ENCODE measurements at regions not wholly inside any gene's neighbourhood (a gene's known extent, or its start where the extent isn't known, plus 50 kb on each side); places are given as distances from the start of the nearest gene placed in this dataset.
A peak's percentile ranks its signal among the peaks of the same experiment; 100 is the strongest.

DNA sequence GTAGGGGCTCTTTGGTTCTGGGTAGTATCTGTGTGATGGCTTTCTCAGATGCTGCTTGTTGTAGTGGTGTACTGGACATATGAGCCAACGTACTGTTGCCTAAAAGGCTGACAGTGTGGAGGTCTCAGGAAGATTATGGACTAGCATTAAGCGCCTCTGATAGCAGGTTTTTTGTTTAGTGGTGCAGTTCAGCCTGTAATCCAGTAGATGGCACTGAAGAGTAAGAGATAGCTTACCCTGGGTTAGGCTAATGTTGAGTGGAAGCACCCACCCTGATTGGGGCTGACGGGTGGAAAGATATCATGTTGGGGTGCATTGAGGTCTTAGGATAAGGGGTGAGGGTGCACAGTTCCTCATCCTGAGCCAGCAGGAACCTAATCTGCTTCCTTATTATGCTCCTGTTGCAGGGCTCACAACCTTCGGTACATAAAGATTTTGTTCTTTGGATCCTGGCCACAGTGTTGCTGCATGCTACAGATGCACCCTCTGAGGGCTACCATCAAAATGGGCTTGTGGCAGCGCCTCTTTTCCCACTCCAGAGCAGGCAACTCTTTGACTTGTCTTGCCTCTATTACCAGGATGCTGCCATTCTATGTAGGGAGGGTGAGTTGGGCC lies 79.6 kb downstream of the MSTN start:
- Histone ChIP-seq H3K4ac (replicated peaks; ENCODE audit: insufficient read length, low read depth, low read length) (no peak overlapping the region), H4K91ac (replicated peaks; ENCODE audit: insufficient read length, low read length) (no peak overlapping the region), H3K4me2 (ENCODE audit: insufficient read depth in 1 of 2, low read depth in 2 of 2, low read length in 2 of 2) (no peak overlapping the region), H3K9me3 (ENCODE audit: insufficient read depth in 2 of 2, low read depth in 1 of 2, low read length in 1 of 2) (peaks cover 17 to 26% of the 10 kb centered on the region in 2 experiments), H3K23me2 (ENCODE audit: low read depth, low read length) (no peaks in the 10 kb centered on the region), H3K9ac (replicated peaks in 1 of 4; ENCODE audit: extremely low read depth in 1 of 4, low read depth in 3 of 4, low read length in 3 of 4) (no peak overlapping the region), H4K5ac (ENCODE audit: insufficient read length, low read depth, low read length) (no peak overlapping the region), H3K79me1 (ENCODE audit: low read depth, low read length) (no peaks in the 10 kb centered on the region), H2BK20ac (ENCODE audit: low read length) (no peak overlapping the region), H3K79me2 (ENCODE audit: control insufficient read depth in 1 of 2, insufficient read depth in 2 of 2, low read length in 2 of 2) (no peaks in the 10 kb centered on the region), H2BK5ac (ENCODE audit: low read depth, low read length) (no peak overlapping the region), H3K4me1 (replicated peaks in 1 of 4; ENCODE audit: control insufficient read depth in 3 of 4, insufficient read depth in 4 of 4, low read length in 3 of 4) (no peaks in the 10 kb centered on the region), H3K14ac (ENCODE audit: insufficient read length) (no peak overlapping the region), H4K20me1 (replicated peaks in 1 of 2; ENCODE audit: control insufficient read depth in 1 of 2, insufficient read depth in 2 of 2, low read length in 2 of 2) (no peaks in the 10 kb centered on the region), H2AK5ac (ENCODE audit: low read depth, low read length) (no peak overlapping the region), H3K27me3 (replicated peaks in 1 of 4; ENCODE audit: control insufficient read depth in 3 of 4, extremely low read depth in 1 of 4, insufficient read depth in 3 of 4, low read length in 3 of 4) (no peaks in the 10 kb centered on the region), H2BK120ac (replicated peaks; ENCODE audit: low read depth, low read length) (no peak overlapping the region), H3K36me3 (ENCODE audit: control insufficient read depth in 2 of 4, insufficient read depth in 4 of 4, low read length in 3 of 4) (no peaks in the 10 kb centered on the region; a peak in 1 of 8 replicates), H2BK15ac (ENCODE audit: low read length) (no peak overlapping the region), H2AFZ (ENCODE audit: low read length) (no peak overlapping the region), H3K23ac (ENCODE audit: insufficient read length) (no peak overlapping the region), H3K56ac (replicated peaks; ENCODE audit: insufficient read length, low read depth, low read length) (no peak overlapping the region), H2BK12ac (ENCODE audit: low read depth, low read length) (no peak overlapping the region), H3K27ac (ENCODE audit: low read depth, low read length) (no peak overlapping the region), H4K8ac (ENCODE audit: extremely low read depth, insufficient read depth, low read length) (no peak overlapping the region), H3K4me3 (ENCODE audit: extremely low read depth in 1 of 4, insufficient read depth in 2 of 4, low read depth in 3 of 4, low read length in 4 of 4) (no peak overlapping the region), H3K18ac (ENCODE audit: extremely low read depth, low read length) (no peak overlapping the region)
- peak in 1 of 2 experiments; percentile 45 for DNase-seq (ENCODE audit: low read depth in 1 of 2, low spot score in 2 of 2)
- CTCF ChIA-PET (ENCODE audit: partially characterized antibody) = interaction anchor here (0.6 to 2.7 kb wide), 23 partner anchors 11 to 498 kb away, joined by 3 to 13 read pairs (median 4); no protein-coding TSS in a partner anchor
- POLR2A ChIA-PET (ENCODE audit: partially characterized antibody) = no interaction called here
- WGBS, 2 experiments (ENCODE audit: extremely low coverage in 1 of 2, insufficient coverage in 1 of 2, insufficient read length in 1 of 2, insufficient replicate concordance in 2 of 2, low coverage in 1 of 2, low lambda C conversion rate in 2 of 2, missing lambda C conversion rate in 1 of 2) = 74% methylated on average over 5 of the region's 5 CpGs; no CpG with 5 or more reads in 1 of the 2 experiments
- FAIRE-seq = peak; percentile 79
- TF ChIP-seq SIX5 (IDR thresholded peaks at IDR 0.05; ENCODE audit: low read depth, low read length) = no peak
- TF ChIP-seq TAF1 (IDR thresholded peaks at IDR 0.05; ENCODE audit: low read depth, low read length) = no peak
- TF ChIP-seq EP300 (IDR thresholded peaks at IDR 0.05; ENCODE audit: borderline replicate concordance in 1 of 2, low read depth in 2 of 2, low read length in 2 of 2) = no peak
- TF ChIP-seq, protein P1, sequence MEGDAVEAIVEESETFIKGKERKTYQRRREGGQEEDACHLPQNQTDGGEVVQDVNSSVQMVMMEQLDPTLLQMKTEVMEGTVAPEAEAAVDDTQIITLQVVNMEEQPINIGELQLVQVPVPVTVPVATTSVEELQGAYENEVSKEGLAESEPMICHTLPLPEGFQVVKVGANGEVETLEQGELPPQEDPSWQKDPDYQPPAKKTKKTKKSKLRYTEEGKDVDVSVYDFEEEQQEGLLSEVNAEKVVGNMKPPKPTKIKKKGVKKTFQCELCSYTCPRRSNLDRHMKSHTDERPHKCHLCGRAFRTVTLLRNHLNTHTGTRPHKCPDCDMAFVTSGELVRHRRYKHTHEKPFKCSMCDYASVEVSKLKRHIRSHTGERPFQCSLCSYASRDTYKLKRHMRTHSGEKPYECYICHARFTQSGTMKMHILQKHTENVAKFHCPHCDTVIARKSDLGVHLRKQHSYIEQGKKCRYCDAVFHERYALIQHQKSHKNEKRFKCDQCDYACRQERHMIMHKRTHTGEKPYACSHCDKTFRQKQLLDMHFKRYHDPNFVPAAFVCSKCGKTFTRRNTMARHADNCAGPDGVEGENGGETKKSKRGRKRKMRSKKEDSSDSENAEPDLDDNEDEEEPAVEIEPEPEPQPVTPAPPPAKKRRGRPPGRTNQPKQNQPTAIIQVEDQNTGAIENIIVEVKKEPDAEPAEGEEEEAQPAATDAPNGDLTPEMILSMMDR (IDR thresholded peaks at IDR 0.05; ENCODE audit: control extremely low read depth in 1 of 3, insufficient read depth in 1 of 3, low read depth in 1 of 3, low read length in 3 of 3) = peak; percentile 1 to 78 (median 61)
- no peak for TF ChIP-seq HDAC6 (IDR thresholded peaks at IDR 0.05; ENCODE audit: low read depth, low read length)
- no peak for TF ChIP-seq SP2 (IDR thresholded peaks at IDR 0.05; ENCODE audit: low read length)
- TF ChIP-seq GTF2F1 (IDR thresholded peaks at IDR 0.05; ENCODE audit: borderline replicate concordance, low read depth, low read length) = no peak
- TF ChIP-seq SAP30 (IDR thresholded peaks at IDR 0.05; ENCODE audit: insufficient read depth, insufficient replicate concordance, low read length) = no peak
- no peak for TF ChIP-seq MAFK (IDR thresholded peaks at IDR 0.05; ENCODE audit: low read depth, low read length)
- peak; percentile 82 to 83 for TF ChIP-seq RAD21 (IDR thresholded peaks at IDR 0.05 in 1 of 2, conservative IDR thresholded peaks at IDR 0.05 in 1 of 2; ENCODE audit: low read depth in 2 of 2, low read length in 2 of 2)
